Endodermal cell (in vitro differentiated cells): ENCODE measurements at regions not wholly inside any gene's neighbourhood (a gene's known extent, or its start where the extent isn't known, plus 50 kb on each side); places are given as distances from the start of the nearest gene placed in this dataset.

Experiments used
- DNase-seq: peaks from one replicate; pipeline ENCODE4 v3.0.0-alpha.2; 2017
- H3K27ac ChIP-seq: 2 replicates; pipeline ENCODE4 v1.5.1; 2013; ENCODE audit warnings: mild to moderate bottlenecking, low read depth, low read length, moderate library complexity
- H3K27me3 ChIP-seq: 2 replicates; pipeline ENCODE4 v1.6.1; 2013; ENCODE audit warnings: mild to moderate bottlenecking, low read length, moderate library complexity; ENCODE audit not compliant: insufficient read depth, control insufficient read depth, poor library complexity, severe bottlenecking
- H3K36me3 ChIP-seq: 2 replicates; pipeline ENCODE4 v1.7.0; 2013; ENCODE audit warnings: mild to moderate bottlenecking, low read length, moderate library complexity; ENCODE audit not compliant: control insufficient read depth, insufficient read depth
- H3K4me1 ChIP-seq: one replicate; pipeline ENCODE4 v1.7.0; 2013; ENCODE audit warnings: low read length; ENCODE audit not compliant: control insufficient read depth, insufficient read depth
- H3K4me3 ChIP-seq: 2 replicates; pipeline ENCODE4 v1.5.1; 2013; ENCODE audit warnings: mild to moderate bottlenecking, low read length, moderate library complexity
- H3K9ac ChIP-seq: 2 replicates; pipeline ENCODE4 v1.6.1; 2013; ENCODE audit warnings: mild to moderate bottlenecking, low read length, moderate library complexity; ENCODE audit not compliant: poor library complexity, severe bottlenecking; ENCODE audit errors: extremely low read depth
- H3K9me3 ChIP-seq: 2 replicates; pipeline ENCODE4 v1.6.1; 2013; ENCODE audit warnings: mild to moderate bottlenecking, low read length, moderate library complexity; ENCODE audit not compliant: control insufficient read depth
- H3K27ac Mint-ChIP-seq: 2 replicates; pipeline ENCODE4 v1.8.0; 2020; ENCODE audit warnings: mixed read lengths
- H3K27me3 Mint-ChIP-seq: 2 replicates; pipeline ENCODE4 v1.8.0; 2021; ENCODE audit warnings: mild to moderate bottlenecking, mixed read lengths; ENCODE audit not compliant: insufficient read depth
- H3K36me3 Mint-ChIP-seq: 2 replicates; pipeline ENCODE4 v1.8.0; 2020; ENCODE audit warnings: low read depth, mixed read lengths
- H3K4me1 Mint-ChIP-seq: 2 replicates; pipeline ENCODE4 v1.8.0; 2020; ENCODE audit warnings: mixed read lengths
- H3K4me3 Mint-ChIP-seq: 2 replicates; pipeline ENCODE4 v1.8.0; 2020; ENCODE audit warnings: mild to moderate bottlenecking, moderate library complexity, mixed read lengths
- H3K9me3 Mint-ChIP-seq: 2 replicates; pipeline ENCODE4 v1.8.0; 2020; ENCODE audit warnings: mild to moderate bottlenecking, mixed read lengths
- CTCF ChIP-seq: fragments of 200-600 bp; sonication (generic); conservative IDR thresholded peaks from 2 replicates; pipeline ENCODE4 v1.5.0; 2021; ENCODE audit warnings: antibody characterized with exemption, mild to moderate bottlenecking
- WGBS, 2 experiments: methylation state at CpG; one replicate each; pipeline versions ENCODE4 v1.1.5 to v1.1.7; 2013; ENCODE audit warnings: missing lambda C conversion rate in 2 of 2, mixed read lengths in 1 of 2; ENCODE audit not compliant: insufficient coverage in 1 of 2, insufficient read length in 1 of 2; 5-methylcytosine and 5-hydroxymethylcytosine counted together

- Mint-ChIP-seq H3K9me3 (no peaks in the 10 kb centered on the region), H3K36me3 (no peaks in the 10 kb centered on the region), H3K27ac (no peak overlapping the region), H3K4me3 (no peak overlapping the region), H3K27me3 (no peaks in the 10 kb centered on the region), H3K4me1 (peaks cover 6% of the 10 kb centered on the region)
- no peak for TF ChIP-seq CTCF
- H3K9me3 ChIP-seq, result no peaks in the 10 kb centered on the region
- H3K4me3 ChIP-seq, result no peak overlapping the region
- DNase-seq, result no peak
- WGBS, 2 experiments, result 90 to 100% methylated on average over 2 of the region's 3 CpGs
- H3K9ac ChIP-seq, result no peak overlapping the region
- no peaks in the 10 kb centered on the region for H3K36me3 ChIP-seq
- H3K4me1 ChIP-seq, result no peaks in the 10 kb centered on the region
- H3K27me3 ChIP-seq, result no peaks in the 10 kb centered on the region
- no peak overlapping the region for H3K27ac ChIP-seq
Observed at GRCh38 chr2:122528061-122528460, 772.6 kb downstream of the TSN start.

DNA sequence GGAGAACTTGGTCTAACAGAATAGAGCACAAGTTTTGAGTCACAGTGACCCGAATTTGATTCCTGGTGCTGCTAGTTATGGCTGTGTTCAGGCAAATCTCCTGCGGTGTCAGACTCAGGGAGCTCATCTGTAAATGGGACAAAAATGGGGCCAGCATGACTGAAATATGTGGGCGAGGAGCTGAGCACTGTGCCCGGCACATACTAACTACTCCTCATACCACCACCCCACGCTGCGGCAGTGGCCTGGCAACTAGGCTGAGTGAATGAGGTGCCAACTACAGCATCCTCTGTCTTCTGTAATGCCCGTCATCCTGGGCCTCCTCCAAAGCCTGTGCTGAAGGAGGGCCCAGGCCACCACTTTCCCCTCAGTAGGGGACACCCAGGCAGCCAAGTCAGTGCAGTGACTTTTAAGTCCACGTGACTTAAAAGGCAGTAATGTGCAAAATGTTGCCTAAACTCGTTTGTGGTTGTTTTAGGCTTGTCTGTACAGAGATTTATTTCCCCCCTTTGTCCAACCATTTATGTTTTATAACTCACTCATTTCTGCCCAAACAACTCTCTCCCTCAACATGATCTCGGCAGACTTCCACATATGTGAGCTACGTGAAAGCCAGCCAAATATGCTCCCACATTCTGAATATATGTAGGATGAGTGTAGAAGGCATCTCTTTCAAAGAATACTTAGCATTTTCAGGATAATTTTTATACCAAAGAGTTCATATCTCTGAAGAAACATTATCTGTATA is 773.7 kb downstream of the TSN start:
- WGBS, 2 experiments, result 84 to 98% methylated on average over 5 to 11 of the region's 11 CpGs
- H3K27me3 ChIP-seq, result no peaks in the 10 kb centered on the region
- Mint-ChIP-seq H3K27me3 (no peaks in the 10 kb centered on the region), H3K4me1 (peaks cover 6% of the 10 kb centered on the region), H3K9me3 (no peaks in the 10 kb centered on the region), H3K27ac (no peak overlapping the region), H3K4me3 (no peak overlapping the region), H3K36me3 (no peaks in the 10 kb centered on the region)
- H3K9ac ChIP-seq, result no peak overlapping the region
- no peak for DNase-seq
- no peak for TF ChIP-seq CTCF
- H3K36me3 ChIP-seq, result no peaks in the 10 kb centered on the region
- H3K4me1 ChIP-seq, result no peaks in the 10 kb centered on the region
- no peak overlapping the region for H3K27ac ChIP-seq
- no peaks in the 10 kb centered on the region for H3K9me3 ChIP-seq
- H3K4me3 ChIP-seq, result no peak overlapping the region

DNA sequence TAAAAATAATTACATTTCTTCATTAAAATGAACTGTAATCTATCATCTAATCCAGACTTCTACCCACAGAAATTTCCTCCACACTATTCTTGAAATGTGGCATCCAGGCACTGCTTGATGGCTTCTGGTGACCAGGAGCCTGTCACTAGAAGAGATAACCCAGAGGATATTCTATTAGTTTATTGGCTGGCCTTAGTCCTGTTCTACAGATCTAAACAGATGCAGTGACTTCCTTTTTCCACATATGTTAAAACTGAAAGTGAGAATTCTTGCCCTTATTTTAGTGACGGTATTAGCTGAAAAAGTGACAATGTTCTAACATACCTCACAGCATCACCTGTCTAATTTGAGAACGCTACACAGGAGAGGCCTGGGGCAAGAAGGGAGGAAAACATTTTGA is 775.4 kb downstream of the TSN start:
- Mint-ChIP-seq H3K27ac (no peak overlapping the region), H3K9me3 (no peaks in the 10 kb centered on the region), H3K36me3 (no peaks in the 10 kb centered on the region), H3K27me3 (no peaks in the 10 kb centered on the region), H3K4me1 (peaks cover 6% of the 10 kb centered on the region), H3K4me3 (no peak overlapping the region)
- H3K27ac ChIP-seq, result no peak overlapping the region
- WGBS, 2 experiments, result 90% methylated on average over 2 of the region's 2 CpGs; no CpG with 5 or more reads in 1 of the 2 experiments
- no peaks in the 10 kb centered on the region for H3K27me3 ChIP-seq
- TF ChIP-seq CTCF, result no peak
- DNase-seq, result no peak
- no peak overlapping the region for H3K9ac ChIP-seq
- H3K4me3 ChIP-seq, result no peak overlapping the region
- H3K9me3 ChIP-seq, result no peaks in the 10 kb centered on the region
- H3K36me3 ChIP-seq, result no peaks in the 10 kb centered on the region
- H3K4me1 ChIP-seq, result no peaks in the 10 kb centered on the region
